ENCODE measurements at regions not wholly inside any gene's neighbourhood (a gene's known extent, or its start where the extent isn't known, plus 50 kb on each side); places are given as distances from the start of the nearest gene placed in this dataset.

DNA sequence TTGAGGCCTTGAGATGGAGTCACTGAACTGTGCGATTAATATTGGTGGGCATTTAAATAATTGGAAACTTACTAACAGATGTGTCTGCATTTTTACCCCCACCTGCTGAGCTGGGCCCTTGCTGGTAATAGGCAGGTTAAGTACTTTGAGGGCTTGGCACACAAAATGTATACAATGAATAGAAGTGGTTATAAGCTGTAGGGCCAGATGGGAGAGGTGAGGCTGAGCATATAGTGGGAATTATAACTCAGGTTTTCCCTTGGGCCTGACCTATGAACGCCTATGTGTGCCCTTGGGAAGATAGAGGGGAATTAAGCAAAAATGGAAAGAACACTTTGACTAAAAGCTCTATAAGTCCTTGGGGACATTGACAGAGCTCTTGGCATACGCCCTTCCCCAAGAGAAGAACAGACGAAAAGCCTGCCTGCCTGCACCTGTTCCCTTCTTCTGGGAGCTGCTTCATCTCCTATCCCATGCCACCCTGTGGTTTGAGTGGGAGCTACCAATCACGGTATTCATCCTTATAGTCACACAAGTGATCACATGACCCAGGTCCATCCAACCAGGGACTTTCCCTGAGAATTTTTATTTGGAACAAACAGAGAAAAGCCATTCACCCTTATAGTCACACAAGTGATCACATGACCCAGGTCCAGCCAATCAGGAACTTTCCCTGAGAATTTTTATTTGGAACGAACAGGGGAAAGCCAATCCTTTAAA is 260.7 kb upstream of the CSF3R start:
- no peak for DNase-seq (ENCODE audit: low read depth in 1 of 2, low spot score in 1 of 2)

- DNase-seq (ENCODE audit: low read depth in 1 of 2, low spot score in 1 of 2): no peak
Observed at GRCh38 chr1:36741066-36741465, 258.4 kb upstream of the CSF3R start.

DNA sequence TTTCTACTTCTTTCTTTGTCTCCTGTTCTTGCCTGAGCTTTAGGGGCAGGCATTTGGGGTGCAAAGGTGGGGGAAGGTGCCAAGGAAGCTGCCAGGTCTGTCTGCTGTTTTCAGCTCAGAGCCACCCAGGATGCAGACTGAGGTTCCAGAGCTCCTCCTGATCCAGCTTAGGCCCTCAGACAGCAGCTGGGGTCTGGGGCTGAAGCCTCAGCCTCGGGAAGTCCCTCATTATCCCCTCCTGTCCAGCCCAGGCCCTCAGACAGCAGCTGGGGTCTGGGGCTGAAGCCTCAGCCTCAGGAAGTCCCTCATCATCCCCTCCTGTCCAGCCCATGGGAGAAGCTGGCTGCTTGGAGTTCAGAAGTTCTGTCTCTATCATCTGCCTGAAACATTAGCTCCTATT is 257.7 kb upstream of the CSF3R start:
- DNase-seq (ENCODE audit: low read depth in 1 of 2, low spot score in 1 of 2): no peak

DNA sequence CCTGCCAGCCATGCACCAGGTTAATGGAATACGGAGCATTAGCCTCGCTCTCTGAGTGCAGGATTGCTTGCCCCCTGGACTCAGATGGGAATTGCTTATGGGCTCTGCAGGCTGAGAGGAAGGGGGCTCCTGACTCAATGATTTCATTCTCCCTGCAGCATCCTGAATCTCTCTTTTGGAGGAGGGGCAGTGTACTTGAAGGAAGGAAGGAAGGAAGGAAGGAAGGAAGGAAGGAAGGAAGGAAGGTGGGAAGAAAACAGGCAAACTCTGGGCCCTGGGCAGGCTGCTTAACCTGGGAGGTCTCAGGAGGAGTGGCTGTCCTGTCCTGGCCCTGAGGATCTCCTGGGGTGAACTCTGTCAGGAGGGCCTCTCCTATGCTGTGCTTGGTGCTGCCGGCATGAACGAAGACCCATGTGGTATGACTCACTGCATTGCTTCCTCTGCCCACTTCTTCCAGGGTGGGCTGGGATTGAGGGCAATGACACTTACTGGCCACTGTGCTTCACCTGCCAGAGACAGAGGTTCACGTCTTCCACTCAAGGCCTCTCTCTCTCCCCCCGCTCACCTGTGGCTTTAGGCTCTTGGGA is 257.1 kb upstream of the CSF3R start:
- no peak for DNase-seq (ENCODE audit: low read depth in 1 of 2, low spot score in 1 of 2)

- DNase-seq (ENCODE audit: low read depth in 1 of 2, low spot score in 1 of 2): no peak
Observed at GRCh38 chr1:36738245-36738644, 255.5 kb upstream of the CSF3R start.

GRCh38 chr1:36737767-36738166 is 255.1 kb upstream of the CSF3R start:
- no peak for DNase-seq (ENCODE audit: low read depth in 1 of 2, low spot score in 1 of 2)

- DNase-seq (ENCODE audit: low read depth in 1 of 2, low spot score in 1 of 2): no peak
Observed at GRCh38 chr1:36737038-36737555, 254.4 kb upstream of the CSF3R start.

DNA sequence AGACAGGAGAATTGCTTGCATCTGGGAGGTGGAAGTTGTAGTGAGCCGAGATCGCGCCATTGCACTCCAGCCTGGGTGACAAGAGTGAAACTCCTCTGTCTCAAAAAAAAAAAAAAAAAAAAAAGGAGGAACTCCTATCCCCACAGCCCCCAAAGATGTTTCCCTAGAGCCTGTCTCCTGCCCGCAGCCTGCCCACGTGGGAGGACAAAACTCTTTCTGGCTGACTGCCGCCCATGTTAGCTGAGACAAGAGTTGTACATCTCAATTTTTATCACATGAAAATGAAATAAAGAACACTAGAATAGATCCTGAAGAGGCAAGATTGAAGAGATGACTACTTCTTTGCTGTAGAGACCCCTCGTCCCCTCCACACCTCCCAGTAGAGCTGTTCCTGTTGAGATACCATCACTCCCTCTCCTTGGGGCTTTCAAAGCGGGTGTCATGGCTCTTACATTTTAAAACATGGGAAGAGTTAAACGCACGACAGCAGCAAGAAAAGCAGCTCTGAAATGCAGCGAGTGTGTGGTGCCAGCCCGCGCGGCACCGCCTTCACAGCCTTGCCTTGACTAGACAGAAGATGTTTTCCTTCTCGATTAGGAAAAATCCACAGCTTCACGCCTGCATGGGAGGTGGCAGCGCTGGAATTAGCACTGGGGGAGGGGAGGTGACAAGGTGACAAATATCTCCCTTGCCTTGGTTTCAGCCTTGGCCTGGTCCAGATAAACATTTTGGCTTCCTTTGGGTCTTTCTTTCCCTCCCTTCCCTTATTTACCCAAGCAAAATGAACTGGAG is 253.4 kb upstream of the CSF3R start:
- no peak for DNase-seq (ENCODE audit: low read depth in 1 of 2, low spot score in 1 of 2)

DNA sequence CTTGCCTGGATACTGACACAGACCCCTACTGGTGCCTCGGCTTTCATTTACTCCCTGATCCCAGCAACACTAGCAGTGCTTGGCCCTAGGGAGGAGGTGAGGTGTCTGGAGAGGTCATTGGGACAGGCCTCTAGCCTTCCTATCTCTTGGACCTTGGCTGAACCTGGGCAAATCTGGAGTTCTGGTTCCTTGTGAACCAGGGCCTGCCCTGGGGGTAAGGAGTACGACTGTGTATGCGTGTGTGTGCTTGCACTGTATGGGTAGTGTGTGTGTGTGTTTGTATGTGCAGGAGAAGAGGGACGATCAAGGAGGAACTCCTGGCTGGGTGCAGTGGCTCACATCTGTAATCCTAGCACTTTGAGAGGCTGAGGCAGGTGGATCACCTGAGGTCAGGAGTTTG is 252.7 kb upstream of the CSF3R start:
- DNase-seq (ENCODE audit: low read depth in 1 of 2, low spot score in 1 of 2): no peak

DNA sequence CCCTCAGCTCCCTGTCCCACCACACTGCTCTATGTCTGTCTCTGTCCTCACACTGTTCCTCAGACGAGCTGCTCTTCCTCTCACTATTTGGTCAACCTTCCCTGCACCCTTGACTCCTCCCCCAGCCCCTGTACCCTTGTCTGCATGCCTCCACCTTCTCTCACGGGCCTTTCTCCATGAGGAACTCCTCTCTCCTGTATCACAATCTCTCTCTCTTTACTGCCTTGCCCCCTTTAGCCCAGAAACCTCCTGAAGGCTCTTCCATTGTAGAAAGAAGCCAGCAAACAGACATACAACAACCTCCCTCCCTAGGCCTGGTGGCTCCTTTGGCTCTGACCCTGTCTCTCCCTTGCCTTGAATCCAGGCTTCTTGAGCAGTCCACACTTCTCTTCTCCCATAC is 251.6 kb upstream of the CSF3R start:
- DNase-seq (ENCODE audit: low read depth in 1 of 2, low spot score in 1 of 2): no peak

GRCh38 chr1:36733748-36734147 is 251.0 kb upstream of the CSF3R start:
- DNase-seq (ENCODE audit: low read depth in 1 of 2, low spot score in 1 of 2): no peak

GRCh38 chr1:36732015-36732356 is 249.3 kb upstream of the CSF3R start:
- no peak for DNase-seq (ENCODE audit: low read depth in 1 of 2, low spot score in 1 of 2)

DNA sequence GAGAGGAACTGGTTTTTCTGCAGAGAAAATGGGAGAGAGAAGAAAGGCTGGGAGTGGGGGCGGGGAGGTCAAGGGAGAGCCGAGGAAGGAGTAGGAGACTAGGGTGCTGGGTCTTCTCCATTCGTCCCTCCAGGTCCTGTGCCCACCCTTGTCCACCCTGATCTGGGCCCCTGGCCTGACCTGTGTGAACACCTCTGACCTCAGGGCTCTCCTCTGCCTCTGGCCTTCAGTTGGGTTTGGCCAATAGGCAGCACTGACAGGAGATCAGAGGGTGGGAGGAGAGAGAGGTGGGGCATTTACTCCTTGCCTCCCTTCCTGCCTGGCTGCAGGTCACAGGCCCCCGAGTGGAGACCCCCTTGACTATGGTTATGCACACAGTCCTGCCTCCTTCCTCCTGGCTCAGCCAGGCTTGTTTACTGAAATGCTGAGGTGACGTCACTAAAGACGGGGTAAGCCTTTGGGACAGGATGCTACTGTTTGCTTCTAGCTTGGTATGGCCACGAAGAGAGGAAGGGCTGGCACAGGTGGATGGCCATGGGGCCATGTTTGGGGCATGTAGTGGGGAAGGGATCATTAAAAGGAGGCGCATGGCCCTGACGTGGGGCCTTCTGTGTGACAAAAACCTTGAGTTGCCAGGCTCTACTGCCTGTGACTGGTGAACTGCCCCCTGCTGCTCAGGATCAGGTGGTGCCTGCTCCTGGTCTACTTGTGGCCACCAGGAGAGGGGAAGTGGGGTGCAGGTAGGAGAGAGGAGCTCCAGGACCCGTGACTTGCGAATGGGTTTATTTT is 248.7 kb upstream of the CSF3R start:
- no peak for DNase-seq (ENCODE audit: low read depth in 1 of 2, low spot score in 1 of 2)

GRCh38 chr1:36730599-36730998 is 247.9 kb upstream of the CSF3R start:
- no peak for DNase-seq (ENCODE audit: low read depth in 1 of 2, low spot score in 1 of 2)

GRCh38 chr1:36729716-36730510 is 247.2 kb upstream of the CSF3R start:
- no peak for DNase-seq (ENCODE audit: low read depth in 1 of 2, low spot score in 1 of 2)

- DNase-seq (ENCODE audit: low read depth in 1 of 2, low spot score in 1 of 2): no peak
Observed at GRCh38 chr1:36729289-36729688, 246.6 kb upstream of the CSF3R start.

GRCh38 chr1:36728846-36729245 is 246.1 kb upstream of the CSF3R start:
- DNase-seq (ENCODE audit: low read depth in 1 of 2, low spot score in 1 of 2): no peak

GRCh38 chr1:36728051-36728450 is 245.3 kb upstream of the CSF3R start:
- DNase-seq (ENCODE audit: low read depth in 1 of 2, low spot score in 1 of 2): no peak

DNA sequence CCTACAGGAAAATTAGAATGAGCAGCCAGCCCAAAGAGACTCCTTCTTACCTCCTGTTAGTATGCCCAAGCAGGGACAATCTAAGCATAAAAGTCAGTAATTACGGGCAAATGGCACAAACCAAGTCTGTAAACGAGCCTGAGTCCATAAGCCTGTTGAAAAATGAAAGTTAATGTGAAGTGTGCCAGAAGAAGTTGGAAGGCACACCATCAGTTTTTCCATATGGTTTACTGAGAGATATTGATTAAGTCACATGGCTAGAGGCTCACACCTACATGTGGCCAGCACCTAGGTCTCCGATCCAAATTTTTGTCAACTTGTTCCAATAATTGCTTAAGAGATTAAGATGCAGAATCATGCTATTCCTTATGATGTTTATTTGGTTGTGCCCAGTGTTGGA is 242.4 kb upstream of the CSF3R start:
- no peak for DNase-seq (ENCODE audit: low read depth in 1 of 2, low spot score in 1 of 2)

- no peak for DNase-seq (ENCODE audit: low read depth in 1 of 2, low spot score in 1 of 2)
Observed at GRCh38 chr1:36723813-36724212, 241.1 kb upstream of the CSF3R start.

- no peak for DNase-seq (ENCODE audit: low read depth in 1 of 2, low spot score in 1 of 2)
Observed at GRCh38 chr1:36722871-36723270, 240.2 kb upstream of the CSF3R start.

Data from stimulated activated CD4-positive, alpha-beta T cell treated with anti-CD3 and anti-CD28 coated beads, Interleukin-15, amount 100 ng/mL, for 1 hour (primary cell).